H1 (cell line): ENCODE measurements at regions not wholly inside any gene's neighbourhood (a gene's known extent, or its start where the extent isn't known, plus 50 kb on each side); places are given as distances from the start of the nearest gene placed in this dataset.

ENCODE experiments used
- CTCF ChIA-PET: fragments of 300-600 bp; sonication (Branson Sonifier 250); formaldehyde crosslinking; loops from one replicate; lab custom pipeline; 2021; ENCODE audit not compliant: partially characterized antibody; lab: Charles Lee
- POLR2A ChIA-PET: fragments of 300-600 bp; sonication (Branson Sonifier 250); formaldehyde crosslinking; loops from one replicate; lab custom pipeline; 2021; ENCODE audit warnings: inconsistent platforms; ENCODE audit not compliant: partially characterized antibody; lab: Charles Lee
- DNase-seq, 2 experiments: peaks; one replicate each; pipeline versions ENCODE4 v3.0.0 to v3.0.0-alpha.2; 2010 to 2022; ENCODE audit warnings: low spot score in 2 of 2, low read depth in 1 of 2, mixed read lengths in 1 of 2
- FAIRE-seq: peaks from 2 replicates; lab custom pipeline; 2011; peaks lifted over from hg19 to GRCh38; lab: Jason Lieb, UNC
- H2AFZ ChIP-seq: 2 replicates; pipeline ENCODE4 v1.8.1; 2012; ENCODE audit warnings: low read length, inconsistent platforms
- H2AK5ac ChIP-seq: 2 replicates; pipeline ENCODE4 v1.6.1; 2013; ENCODE audit warnings: low read depth, low read length
- H2BK120ac ChIP-seq: replicated peaks from 2 replicates; pipeline ENCODE3; 2013; ENCODE audit warnings: low read depth, low read length, inconsistent platforms
- H2BK12ac ChIP-seq: 2 replicates; pipeline ENCODE4 v1.6.1; 2013; ENCODE audit warnings: low read depth, low read length
- H2BK15ac ChIP-seq: 2 replicates; pipeline ENCODE4 v1.6.1; 2013; ENCODE audit warnings: low read length
- H2BK20ac ChIP-seq: 2 replicates; pipeline ENCODE4 v1.6.1; 2013; ENCODE audit warnings: low read length
- H2BK5ac ChIP-seq: 2 replicates; pipeline ENCODE4 v1.6.1; 2013; ENCODE audit warnings: low read depth, low read length
- H3K14ac ChIP-seq: 2 replicates; pipeline ENCODE4 v1.6.1; 2013; ENCODE audit warnings: inconsistent platforms; ENCODE audit not compliant: insufficient read length
- H3K18ac ChIP-seq: 2 replicates; pipeline ENCODE4 v1.6.1; 2013; ENCODE audit warnings: low read length; ENCODE audit errors: extremely low read depth
- H3K23ac ChIP-seq: 2 replicates; pipeline ENCODE4 v1.6.1; 2013; ENCODE audit warnings: inconsistent platforms; ENCODE audit not compliant: insufficient read length
- H3K23me2 ChIP-seq: 2 replicates; pipeline ENCODE4 v1.6.1; 2013; ENCODE audit warnings: low read depth, low read length
- H3K27ac ChIP-seq: 2 replicates; pipeline ENCODE4 v1.6.1; 2011; ENCODE audit warnings: low read depth, low read length, inconsistent platforms
- H3K27me3 ChIP-seq, 4 experiments: replicated peaks in 1 of 4; 1 replicate in 1 of 4; 2 replicates in 3 of 4; pipeline versions ENCODE4 v1.6.1 to v1.8.1; 2011 to 2013; ENCODE audit warnings: low read length in 3 of 4, mild to moderate bottlenecking in 3 of 4, inconsistent platforms in 2 of 4, mixed read lengths in 2 of 4, moderate library complexity in 1 of 4; ENCODE audit not compliant: control insufficient read depth in 3 of 4, insufficient read depth in 3 of 4; ENCODE audit errors: extremely low read depth in 1 of 4
- H3K36me3 ChIP-seq, 4 experiments: 2 replicates each; pipeline versions ENCODE4 v1.6.1 to v1.8.1; 2011 to 2013; ENCODE audit warnings: mild to moderate bottlenecking in 4 of 4, low read length in 3 of 4, moderate library complexity in 2 of 4, control low read depth in 1 of 4, inconsistent platforms in 1 of 4; ENCODE audit not compliant: insufficient read depth in 4 of 4, control insufficient read depth in 2 of 4
- H3K4ac ChIP-seq: replicated peaks from 2 replicates; pipeline ENCODE3; 2013; ENCODE audit warnings: low read length, low read depth, mixed read lengths, inconsistent platforms; ENCODE audit not compliant: insufficient read length
- H3K4me1 ChIP-seq, 4 experiments: replicated peaks in 1 of 4; 1 replicate in 1 of 4; 2 replicates in 3 of 4; pipeline versions ENCODE4 v1.6.1 to v1.8.1; 2011 to 2013; ENCODE audit warnings: low read length in 3 of 4, inconsistent platforms in 2 of 4, mixed read lengths in 1 of 4; ENCODE audit not compliant: insufficient read depth in 4 of 4, control insufficient read depth in 3 of 4
- H3K4me2 ChIP-seq, 2 experiments: 2 replicates each; pipeline versions ENCODE4 v1.6.1 to v1.8.1; 2011 to 2013; ENCODE audit warnings: low read depth in 2 of 2, low read length in 2 of 2, control low read depth in 1 of 2, inconsistent platforms in 1 of 2, mild to moderate bottlenecking in 1 of 2; ENCODE audit not compliant: insufficient read depth in 1 of 2
- H3K4me3 ChIP-seq, 4 experiments: fragments of 200-600, 300-600 bp in 1 of 4; sonication (generic), shearing (Covaris generic), sonication (Bioruptor Twin) in 1 of 4; 2 replicates each; pipeline versions ENCODE4 v1.5.1 to v1.8.1; 2011 to 2016; ENCODE audit warnings: low read length in 4 of 4, low read depth in 3 of 4, control low read depth in 2 of 4, inconsistent platforms in 2 of 4, mild to moderate bottlenecking in 2 of 4, mixed read lengths in 1 of 4, moderate library complexity in 1 of 4; ENCODE audit not compliant: insufficient read depth in 2 of 4; ENCODE audit errors: extremely low read depth in 1 of 4
- H3K56ac ChIP-seq: replicated peaks from 2 replicates; pipeline ENCODE3; 2013; ENCODE audit warnings: low read depth, mild to moderate bottlenecking, mixed read lengths, low read length, inconsistent platforms; ENCODE audit not compliant: insufficient read length
- H3K79me1 ChIP-seq: 2 replicates; pipeline ENCODE4 v1.6.1; 2013; ENCODE audit warnings: low read depth, low read length, control low read depth
- H3K79me2 ChIP-seq, 2 experiments: 2 replicates each; pipeline versions ENCODE4 v1.6.1 to v1.8.1; 2012 to 2013; ENCODE audit warnings: low read length in 2 of 2, mild to moderate bottlenecking in 2 of 2, inconsistent platforms in 1 of 2; ENCODE audit not compliant: insufficient read depth in 2 of 2, control insufficient read depth in 1 of 2
- H3K9ac ChIP-seq, 4 experiments: replicated peaks in 1 of 4; 1 replicate in 1 of 4; 2 replicates in 3 of 4; pipeline versions ENCODE4 v1.6.1 to v1.8.1; 2011 to 2013; ENCODE audit warnings: low read depth in 3 of 4, low read length in 3 of 4, control low read depth in 2 of 4, mild to moderate bottlenecking in 2 of 4, moderate library complexity in 2 of 4, inconsistent platforms in 1 of 4; ENCODE audit errors: extremely low read depth in 1 of 4
- H3K9me3 ChIP-seq, 2 experiments: 2 replicates each; pipeline versions ENCODE4 v1.6.1 to v1.8.1; 2012 to 2013; ENCODE audit warnings: mild to moderate bottlenecking in 2 of 2, moderate library complexity in 2 of 2, control low read depth in 1 of 2, inconsistent platforms in 1 of 2, low read depth in 1 of 2, low read length in 1 of 2, mixed read lengths in 1 of 2; ENCODE audit not compliant: insufficient read depth in 2 of 2
- H4K20me1 ChIP-seq, 2 experiments: replicated peaks in 1 of 2; 2 replicates each; pipeline versions ENCODE3 to v1.8.1; 2011 to 2013; ENCODE audit warnings: inconsistent platforms in 2 of 2, low read length in 2 of 2, mild to moderate bottlenecking in 1 of 2; ENCODE audit not compliant: insufficient read depth in 2 of 2, control insufficient read depth in 1 of 2
- H4K5ac ChIP-seq: 2 replicates; pipeline ENCODE4 v1.6.1; 2013; ENCODE audit warnings: low read length, low read depth, mixed read lengths, inconsistent platforms; ENCODE audit not compliant: insufficient read length
- H4K8ac ChIP-seq: 2 replicates; pipeline ENCODE4 v1.8.0; 2013; ENCODE audit warnings: mild to moderate bottlenecking, moderate library complexity, low read length, inconsistent platforms; ENCODE audit not compliant: insufficient read depth; ENCODE audit errors: extremely low read depth
- H4K91ac ChIP-seq: replicated peaks from 2 replicates; pipeline ENCODE3; 2013; ENCODE audit warnings: low read length, mixed read lengths, inconsistent platforms; ENCODE audit not compliant: insufficient read length
- ASH2L ChIP-seq: fragments of 200-600, 300-600 bp; sonication (generic); IDR thresholded peaks from one replicate; pipeline ENCODE4 v1.7.1; 2017; ENCODE audit warnings: low read length
- CEBPB ChIP-seq: IDR thresholded peaks from 2 replicates; pipeline ENCODE4 v1.6.1; 2012; ENCODE audit warnings: low read depth, low read length
- HDAC2 ChIP-seq, 2 experiments: fragments of 300-600 bp in 1 of 2; sonication (generic) in 1 of 2; IDR thresholded peaks; 2 replicates each; pipeline ENCODE4 v1.6.1; 2011 to 2012; ENCODE audit warnings: low read depth in 2 of 2, low read length in 2 of 2, mild to moderate bottlenecking in 2 of 2, moderate library complexity in 2 of 2, borderline replicate concordance in 1 of 2, inconsistent platforms in 1 of 2
- RNF2 ChIP-seq: fragments of 200-900, 300-1000 bp; sonication (generic); IDR thresholded peaks from 2 replicates; pipeline ENCODE4 v1.7.1; 2016; ENCODE audit warnings: borderline replicate concordance, low read depth, mild to moderate bottlenecking, antibody characterized with exemption, low read length; ENCODE audit not compliant: poor library complexity, severe bottlenecking; ENCODE audit errors: missing control alignments
- SP1 ChIP-seq: IDR thresholded peaks from 2 replicates; pipeline ENCODE4 v1.6.1; 2011; ENCODE audit warnings: low read depth, low read length
- WGBS, 2 experiments: shearing (Covaris generic) in 1 of 2; methylation state at CpG; one replicate each; pipeline versions ENCODE4 v1.1.6 to v1.1.7; 2013 to 2015; ENCODE audit warnings: low lambda C conversion rate in 2 of 2, mixed read lengths in 2 of 2, inconsistent platforms in 1 of 2, low coverage in 1 of 2, missing lambda C conversion rate in 1 of 2; ENCODE audit not compliant: insufficient replicate concordance in 2 of 2, insufficient coverage in 1 of 2, insufficient read length in 1 of 2; ENCODE audit errors: extremely low coverage in 1 of 2, missing lambda C conversion rate in 1 of 2; 5-methylcytosine and 5-hydroxymethylcytosine counted together

DNA sequence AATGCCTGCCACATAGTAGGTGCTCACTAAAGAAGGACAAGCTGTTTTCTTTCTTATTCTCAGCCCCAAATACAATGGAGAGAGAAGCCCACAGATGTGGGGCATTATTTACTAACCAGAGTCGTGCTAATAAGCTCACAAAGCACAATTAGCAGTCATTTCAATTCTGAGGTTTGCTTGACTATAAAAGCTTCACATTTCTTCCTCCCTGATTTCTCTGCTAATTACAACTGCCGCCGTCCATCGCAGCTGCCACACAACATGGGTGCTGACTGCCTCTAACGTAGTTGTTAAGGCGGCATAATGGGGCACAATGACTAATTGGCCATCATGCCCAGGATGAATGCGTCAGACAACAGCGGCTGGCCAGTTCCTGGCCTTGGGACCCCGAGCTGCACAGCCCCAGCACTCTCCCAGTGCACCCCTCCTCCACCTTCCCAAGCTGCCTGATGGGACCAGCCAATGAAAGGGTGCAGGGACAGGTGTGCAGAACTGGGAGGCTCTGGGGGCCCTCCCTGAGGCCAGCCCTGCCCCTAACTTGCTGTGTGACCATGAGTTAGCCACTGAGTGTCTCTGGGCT, 109.2 kb downstream of the CCT6B start:
- Histone ChIP-seq H3K79me2 (no peaks in the 10 kb centered on the region), H2BK120ac (no peak overlapping the region), H3K18ac (no peak overlapping the region), H4K8ac (no peak overlapping the region), H3K36me3 (no peaks in the 10 kb centered on the region), H2BK12ac (no peak overlapping the region), H2BK20ac (no peak overlapping the region), H3K4me2 (no peak overlapping the region), H4K91ac (no peak overlapping the region), H3K4ac (no peak overlapping the region), H3K4me1 (peaks cover 0 to 9% (median 0%) of the 10 kb centered on the region in 4 experiments; a peak in 3 of 7 replicates), H3K23me2 (no peaks in the 10 kb centered on the region), H4K20me1 (no peaks in the 10 kb centered on the region), H4K5ac (no peak overlapping the region), H3K56ac (no peak overlapping the region), H3K4me3 (no peak overlapping the region), H2AK5ac (0 out of 2 replicates have a peak overlapping the region, but pooled peaks have one; percentile 76), H3K27ac (no peak overlapping the region), H2AFZ (no peak overlapping the region), H3K27me3 (no peaks in the 10 kb centered on the region; a peak in 1 of 7 replicates), H3K14ac (no peak overlapping the region), H3K9ac (no peak overlapping the region), H3K9me3 (no peaks in the 10 kb centered on the region), H3K23ac (no peak overlapping the region), H3K79me1 (no peaks in the 10 kb centered on the region), H2BK15ac (no peak overlapping the region), H2BK5ac (no peak overlapping the region)
- FAIRE-seq, result no peak
- DNase-seq, result no peak
- WGBS, 2 experiments, result 87% methylated on average over 9 of the region's 9 CpGs; no CpG with 5 or more reads in 1 of the 2 experiments
- CTCF ChIA-PET, result interaction anchor here (0.6 to 2.8 kb wide), 22 partner anchors 9 to 1325 kb away, joined by 3 to 12 read pairs (median 3); no protein-coding TSS in a partner anchor
- POLR2A ChIA-PET, result interaction anchor here (2.5 kb wide), 1 partner anchor 11 kb away, joined by 7 read pairs; no protein-coding TSS in a partner anchor
- no peak for TF ChIP-seq CEBPB
- TF ChIP-seq ASH2L, result no peak
- TF ChIP-seq SP1, result no peak
- no peak for TF ChIP-seq HDAC2 (IDR thresholded peaks at IDR 0.05; ENCODE audit: borderline replicate concordance in 1 of 2, low read depth in 2 of 2, low read length in 2 of 2)
- TF ChIP-seq RNF2, result no peak
